Immature natural killer cell (primary cell): ENCODE measurements at regions not wholly inside any gene's neighbourhood (a gene's known extent, or its start where the extent isn't known, plus 50 kb on each side); places are given as distances from the start of the nearest gene placed in this dataset.
A peak's percentile ranks its signal among the peaks of the same experiment; 100 is the strongest.
"Not testable (repeated sequence)": the region's sequence is repeated elsewhere in the genome, so short reads cannot be mapped to it uniquely, and the experiment has no call there.

ENCODE experiments used
- DNase-seq, 3 donors: peaks; one replicate each; pipeline ENCODE4 v3.0.0; 2022; ENCODE audit warnings: mixed read lengths in 1 of 3
- H3K27ac Mint-ChIP-seq, 6 donors: one replicate each; pipeline ENCODE4 v1.8.0; 2020; ENCODE audit warnings: mixed read lengths in 6 of 6, mild to moderate bottlenecking in 5 of 6, inconsistent platforms in 4 of 6, moderate library complexity in 3 of 6
- H3K27me3 Mint-ChIP-seq, 3 donors: one replicate each; pipeline ENCODE4 v1.8.0; 2020 to 2021; ENCODE audit warnings: low read depth in 3 of 3, mild to moderate bottlenecking in 3 of 3, mixed read lengths in 3 of 3, moderate library complexity in 3 of 3, inconsistent platforms in 1 of 3
- H3K36me3 Mint-ChIP-seq, 3 donors: one replicate each; pipeline ENCODE4 v1.8.0; 2020; ENCODE audit warnings: mixed read lengths in 3 of 3, inconsistent platforms in 2 of 3, mild to moderate bottlenecking in 2 of 3
- H3K4me1 Mint-ChIP-seq, 2 donors: one replicate each; pipeline ENCODE4 v1.8.0; 2020; ENCODE audit warnings: inconsistent platforms in 2 of 2, mild to moderate bottlenecking in 2 of 2, mixed read lengths in 2 of 2, moderate library complexity in 1 of 2
- H3K4me3 Mint-ChIP-seq, 5 donors: one replicate each; pipeline ENCODE4 v1.8.0; 2020; ENCODE audit warnings: mild to moderate bottlenecking in 5 of 5, mixed read lengths in 5 of 5, inconsistent platforms in 3 of 5, moderate library complexity in 3 of 5
- H3K9me3 Mint-ChIP-seq, 6 donors: one replicate each; pipeline ENCODE4 v1.8.0; 2020; ENCODE audit warnings: mild to moderate bottlenecking in 6 of 6, mixed read lengths in 6 of 6, inconsistent platforms in 4 of 6, moderate library complexity in 3 of 6

DNA sequence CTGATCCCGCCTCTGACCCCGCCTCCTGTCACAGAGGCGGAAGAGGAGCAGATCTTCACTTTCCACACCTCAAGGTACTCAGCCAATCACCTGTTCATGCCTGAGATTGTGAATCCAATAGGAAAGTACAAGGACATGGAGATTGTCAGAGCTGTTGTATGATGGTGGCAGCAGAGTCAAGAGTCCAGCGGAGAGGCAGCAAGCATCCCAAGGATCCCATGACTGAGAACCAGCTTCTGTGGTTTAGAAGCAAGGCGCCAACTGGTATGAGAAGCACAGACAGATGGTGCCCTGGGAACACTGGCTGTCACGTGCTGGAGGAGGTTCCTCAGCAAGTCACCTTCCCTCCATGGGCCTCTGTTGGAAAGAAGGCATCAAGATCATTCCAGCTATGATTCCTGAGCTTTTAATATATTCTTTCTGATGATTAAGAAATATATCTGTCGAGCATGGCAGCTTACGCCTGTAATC lies 93.9 kb downstream of the CPN2 start:
- H3K9me3 Mint-ChIP-seq = peaks cover 0 to 4% (median 0%) of the 10 kb centered on the region in 6 donors
- peaks cover 30 to 37% of the 10 kb centered on the region in 2 donors for H3K4me1 Mint-ChIP-seq
- H3K27ac Mint-ChIP-seq = peak overlapping the region in 4 of 6 donors; percentile 35 to 91 (median 48)
- no peak for DNase-seq
- peaks cover 0 to 6% (median 0%) of the 10 kb centered on the region in 3 donors for H3K27me3 Mint-ChIP-seq
- H3K36me3 Mint-ChIP-seq = peaks cover 0 to 5% (median 0%) of the 10 kb centered on the region in 3 donors
- H3K4me3 Mint-ChIP-seq = no peak overlapping the region

GRCh38 chr3:194257916-194258668 lies 93.0 kb downstream of the CPN2 start:
- Mint-ChIP-seq H3K36me3 (peaks cover 0 to 5% (median 0%) of the 10 kb centered on the region in 3 donors), H3K27me3 (peaks cover 0 to 6% (median 2%) of the 10 kb centered on the region in 3 donors), H3K4me3 (no peak overlapping the region), H3K27ac (peak overlapping the region in 1 of 6 donors; percentile 6), H3K4me1 (peaks cover 30 to 37% of the 10 kb centered on the region in 2 donors), H3K9me3 (peaks cover 0 to 4% (median 0%) of the 10 kb centered on the region in 6 donors)
- no peak for DNase-seq

GRCh38 chr3:194259982-194260766 lies 91.0 kb downstream of the CPN2 start:
- no peak for DNase-seq
- H3K4me1 Mint-ChIP-seq = peaks cover 22 to 24% of the 10 kb centered on the region in 2 donors
- H3K4me3 Mint-ChIP-seq = no peak overlapping the region
- peaks cover 0 to 5% (median 0%) of the 10 kb centered on the region in 3 donors for H3K36me3 Mint-ChIP-seq
- H3K9me3 Mint-ChIP-seq = peaks cover 0 to 4% (median 0%) of the 10 kb centered on the region in 6 donors
- H3K27me3 Mint-ChIP-seq = peaks cover 0 to 5% (median 2%) of the 10 kb centered on the region in 3 donors
- H3K27ac Mint-ChIP-seq = no peak overlapping the region

DNA sequence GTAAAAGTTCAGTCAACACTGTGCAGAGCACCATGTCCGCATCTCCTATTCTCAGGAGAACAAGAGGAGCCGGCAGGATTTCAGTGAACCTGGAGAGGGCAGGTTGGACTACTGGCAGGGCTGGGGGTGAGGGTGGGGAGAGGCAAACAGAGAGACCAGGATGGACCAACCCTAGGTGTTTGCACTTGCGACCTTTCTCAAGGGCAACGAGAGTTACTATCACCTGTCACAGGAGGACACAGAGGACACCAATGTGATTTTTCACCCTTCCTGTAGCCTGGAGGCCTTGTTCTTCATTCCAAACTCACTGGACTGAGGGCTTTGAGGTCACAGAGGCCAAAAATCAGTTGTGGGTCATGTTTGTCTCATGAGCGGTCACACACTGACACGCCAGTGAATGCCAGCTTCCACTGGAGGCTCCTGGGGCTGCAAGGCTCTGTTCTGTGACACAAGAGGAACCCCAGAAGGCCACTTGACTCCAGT lies 89.5 kb downstream of the CPN2 start:
- Mint-ChIP-seq H3K27me3 (peaks cover 0 to 7% (median 5%) of the 10 kb centered on the region in 3 donors), H3K4me3 (no peak overlapping the region), H3K27ac (no peak overlapping the region), H3K36me3 (peaks cover 0 to 2% (median 0%) of the 10 kb centered on the region in 3 donors), H3K9me3 (peaks cover 0 to 4% (median 0%) of the 10 kb centered on the region in 6 donors), H3K4me1 (peaks cover 19 to 21% of the 10 kb centered on the region in 2 donors)
- no peak for DNase-seq

DNA sequence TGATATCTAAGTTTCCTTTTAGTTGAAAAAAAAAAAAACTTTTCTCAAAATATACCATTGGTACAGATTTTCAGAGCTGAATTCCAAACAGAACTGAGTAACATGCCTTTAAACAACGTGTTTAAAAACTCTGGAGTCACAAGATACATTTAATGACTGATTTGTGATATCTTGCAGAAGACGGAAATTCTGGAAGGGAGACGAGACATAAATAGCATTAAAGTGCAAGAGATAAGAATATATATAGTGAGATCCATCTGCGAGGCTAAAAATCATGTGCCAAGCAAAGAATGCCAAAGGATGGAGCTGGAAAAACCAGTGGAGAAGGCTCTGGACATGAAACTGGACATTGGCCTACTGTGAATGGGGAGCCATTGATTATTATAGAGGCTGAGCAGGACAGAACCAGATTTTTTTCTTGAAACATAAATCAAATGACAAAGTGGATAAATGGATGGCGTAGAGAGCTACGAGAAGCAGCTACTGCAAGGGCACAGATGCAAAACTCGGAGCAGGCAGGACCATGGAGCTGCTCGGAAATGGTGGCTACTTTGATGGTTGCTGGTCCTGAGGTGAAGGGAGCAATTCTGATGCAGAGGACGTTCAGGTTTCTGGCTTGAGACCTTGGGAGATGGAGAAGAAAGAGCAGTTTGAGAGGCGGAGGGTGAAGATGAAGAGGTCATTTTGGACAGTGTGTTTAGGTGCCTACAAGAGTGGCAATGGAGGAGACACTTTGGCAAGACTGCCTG lies 88.8 kb downstream of the CPN2 start:
- H3K9me3 Mint-ChIP-seq = peaks cover 0 to 4% (median 0%) of the 10 kb centered on the region in 6 donors
- H3K36me3 Mint-ChIP-seq = peaks cover 0 to 2% (median 0%) of the 10 kb centered on the region in 3 donors
- DNase-seq = no peak
- H3K4me1 Mint-ChIP-seq = peaks cover 13 to 20% of the 10 kb centered on the region in 2 donors
- H3K4me3 Mint-ChIP-seq = no peak overlapping the region
- peaks cover 0 to 7% (median 5%) of the 10 kb centered on the region in 3 donors for H3K27me3 Mint-ChIP-seq
- H3K27ac Mint-ChIP-seq = peak overlapping the region in 2 of 6 donors; percentile 21 to 47

DNA sequence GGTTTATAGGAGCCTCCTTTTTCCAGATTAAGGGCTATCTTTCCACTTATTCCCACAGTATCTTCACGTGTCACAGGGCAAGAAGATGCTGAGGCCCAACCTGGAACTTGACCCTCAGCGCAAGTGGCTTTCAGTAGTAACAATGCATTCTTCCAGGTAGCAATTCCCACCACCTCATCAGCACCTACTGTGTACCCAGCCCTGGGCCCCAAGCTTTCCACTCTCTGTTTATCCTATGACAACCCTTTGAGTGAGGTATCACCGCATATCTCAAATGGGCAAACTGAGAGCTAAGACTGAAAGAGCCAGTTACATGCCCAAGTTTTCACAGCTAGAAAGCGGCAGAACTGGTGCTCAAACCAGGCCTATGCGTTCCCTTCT lies 88.2 kb downstream of the CPN2 start:
- peaks cover 0 to under 1% (median 0%) of the 10 kb centered on the region in 3 donors for H3K36me3 Mint-ChIP-seq
- H3K4me3 Mint-ChIP-seq = no peak overlapping the region
- H3K9me3 Mint-ChIP-seq = peaks cover 0 to under 1% (median 0%) of the 10 kb centered on the region in 6 donors
- H3K27ac Mint-ChIP-seq = peak overlapping the region in 1 of 6 donors; percentile 20
- no peak for DNase-seq
- H3K27me3 Mint-ChIP-seq = peaks cover 0 to 9% (median 5%) of the 10 kb centered on the region in 3 donors
- peaks cover 13 to 23% of the 10 kb centered on the region in 2 donors for H3K4me1 Mint-ChIP-seq

GRCh38 chr3:194264631-194265504 lies 86.3 kb downstream of the CPN2 start:
- Mint-ChIP-seq H3K4me3 (peak overlapping the region in 4 of 5 donors; percentile 32 to 68 (median 39)), H3K4me1 (peaks cover 28 to 37% of the 10 kb centered on the region in 2 donors), H3K27ac (peak overlapping the region in 1 of 6 donors; percentile 37)
- H3K27me3 Mint-ChIP-seq, H3K36me3 Mint-ChIP-seq, DNase-seq, H3K9me3 Mint-ChIP-seq: not testable (repeated sequence)

DNA sequence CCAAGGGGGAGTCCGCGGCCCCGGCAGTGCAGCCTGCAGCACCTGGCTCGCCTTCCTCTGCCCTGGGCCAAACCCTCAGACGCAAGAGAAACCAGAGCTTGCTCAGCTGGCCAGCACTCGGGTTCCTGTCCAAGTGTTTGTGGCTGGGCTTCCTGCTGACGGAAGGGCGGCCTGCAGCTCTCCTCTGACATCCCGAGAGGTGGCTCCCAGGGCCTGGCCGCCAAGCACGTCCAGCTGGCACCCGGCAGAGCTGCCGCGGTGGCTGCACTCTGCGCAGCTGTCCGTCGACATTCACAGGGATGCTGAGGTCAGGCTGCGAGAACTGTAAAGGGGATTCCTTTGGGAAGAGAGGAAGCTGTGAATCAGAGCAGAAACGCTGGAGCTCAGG lies 85.6 kb downstream of the CPN2 start:
- Mint-ChIP-seq H3K9me3 (no peaks in the 10 kb centered on the region), H3K27ac (peak overlapping the region in 2 of 6 donors; percentile 37 to 45), H3K4me1 (peaks cover 34 to 43% of the 10 kb centered on the region in 2 donors), H3K27me3 (peaks cover 0 to 13% (median 7%) of the 10 kb centered on the region in 3 donors), H3K4me3 (peak overlapping the region; percentile 32 to 68 (median 40)), H3K36me3 (peaks cover 0 to 5% (median 0%) of the 10 kb centered on the region in 3 donors)
- peak in 2 of 3 donors; percentile 13 to 18 for DNase-seq

DNA sequence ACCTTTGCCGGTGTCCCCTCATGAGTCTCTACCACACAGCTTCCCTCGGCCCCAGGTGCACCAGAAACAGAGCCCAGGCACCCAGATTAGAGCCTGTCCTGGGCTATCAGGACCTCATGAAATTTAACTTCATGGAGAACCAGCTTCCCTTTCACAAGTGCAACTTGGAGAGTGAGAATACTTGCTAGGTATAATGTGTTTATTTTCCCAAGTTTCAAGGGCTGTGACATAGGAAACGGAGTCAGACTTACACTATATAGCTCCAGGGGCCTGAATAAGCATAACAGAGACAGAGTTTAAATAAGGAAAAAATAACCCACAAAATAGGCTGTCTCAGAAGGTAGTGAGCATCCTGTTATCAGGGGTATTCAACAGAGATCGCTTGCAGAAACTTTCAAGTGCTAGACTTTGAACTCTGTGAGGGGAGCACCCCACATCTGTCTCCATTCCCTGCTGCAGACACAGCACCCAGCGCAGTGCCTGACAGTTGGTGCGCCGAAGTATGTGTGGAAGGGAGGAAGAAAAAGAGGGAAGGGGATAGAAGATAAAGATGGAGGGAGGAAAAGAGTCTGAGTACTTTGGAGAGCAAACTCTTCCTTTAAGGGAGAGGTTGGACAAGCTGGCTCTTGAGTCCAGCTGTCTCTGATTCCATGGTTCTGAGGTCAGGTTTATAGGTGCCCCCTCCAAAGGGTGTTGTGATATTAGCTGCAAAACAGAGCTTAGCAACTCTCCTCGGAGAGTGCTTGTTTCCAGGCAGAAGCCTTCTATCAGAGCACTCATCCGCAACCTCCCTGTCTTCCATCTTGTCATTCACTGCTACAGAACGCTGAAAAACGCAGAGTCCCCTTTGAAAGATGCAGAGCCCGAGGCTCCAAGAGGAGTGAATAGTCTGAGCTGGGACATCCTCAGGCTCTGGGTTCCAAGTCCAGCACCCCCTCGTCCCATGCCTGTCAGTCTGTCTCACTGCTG lies 84.8 kb downstream of the CPN2 start:
- Mint-ChIP-seq H3K27me3 (peaks cover 0 to 13% (median 7%) of the 10 kb centered on the region in 3 donors), H3K4me1 (peaks cover 38 to 47% of the 10 kb centered on the region in 2 donors), H3K4me3 (peak overlapping the region in 2 of 5 donors; percentile 40 to 68), H3K36me3 (peaks cover 0 to 5% (median 0%) of the 10 kb centered on the region in 3 donors), H3K27ac (peak overlapping the region in 3 of 6 donors; percentile 24 to 45 (median 30)), H3K9me3 (no peaks in the 10 kb centered on the region)
- no peak for DNase-seq

- DNase-seq = no peak
- Mint-ChIP-seq H3K4me1 (peaks cover 38 to 47% of the 10 kb centered on the region in 2 donors), H3K27me3 (peaks cover 0 to 13% (median 5%) of the 10 kb centered on the region in 3 donors), H3K4me3 (no peak overlapping the region), H3K36me3 (peaks cover 0 to 5% (median 0%) of the 10 kb centered on the region in 3 donors), H3K9me3 (no peaks in the 10 kb centered on the region), H3K27ac (peak overlapping the region in 1 of 6 donors; percentile 74)
Measured at GRCh38 chr3:194267744-194268653, 83.1 kb downstream of the CPN2 start.
